GM06990 (cell line): ENCODE measurements at regions not wholly inside any gene's neighbourhood (a gene's known extent, or its start where the extent isn't known, plus 50 kb on each side); places are given as distances from the start of the nearest gene placed in this dataset.
"Not testable (repeated sequence)": the region's sequence is repeated elsewhere in the genome, so short reads cannot be mapped to it uniquely, and the experiment has no call there.

Source experiments
- DNase-seq: peaks from one replicate; pipeline ENCODE4 v3.0.0-alpha.2; 2011; ENCODE audit not compliant: insufficient read length; ENCODE audit errors: extremely low read depth
- H3K27me3 ChIP-seq: replicated peaks from 2 replicates; pipeline ENCODE4 v1.6.0; 2011; ENCODE audit warnings: low read length; ENCODE audit not compliant: control insufficient read depth, insufficient read depth
- H3K36me3 ChIP-seq: 2 replicates; pipeline ENCODE4 v1.5.1; 2011; ENCODE audit warnings: low read length; ENCODE audit not compliant: control insufficient read depth, insufficient read depth
- H3K4me3 ChIP-seq: replicated peaks from 2 replicates; pipeline ENCODE4 v1.5.1; 2011; ENCODE audit warnings: low read depth, mild to moderate bottlenecking, control low read depth, low read length
- TF ChIP-seq, protein P1 (sequence below): IDR thresholded peaks from 2 replicates; pipeline ENCODE4 v1.5.1; 2011; ENCODE audit warnings: low read length, control low read depth, mild to moderate bottlenecking, inconsistent platforms; ENCODE audit not compliant: insufficient read depth, poor library complexity, severe bottlenecking

DNA sequence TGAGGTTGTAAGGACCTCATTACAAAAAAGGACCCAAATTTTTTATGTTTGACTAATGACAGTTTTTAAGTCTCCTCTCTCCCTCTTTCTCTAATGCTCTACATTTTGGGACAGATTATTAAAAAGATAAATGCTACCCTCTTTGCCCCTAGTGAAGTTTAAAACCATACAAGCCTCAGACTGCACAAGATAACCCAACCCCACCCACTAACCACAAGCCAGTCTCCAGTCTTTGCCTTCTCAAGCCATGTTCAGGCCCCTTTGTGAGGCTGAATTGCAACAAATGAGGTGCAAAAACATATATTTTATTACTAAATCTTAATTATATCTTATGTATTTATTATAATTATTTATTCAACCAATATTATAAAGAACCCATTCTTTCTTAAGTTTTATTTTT lies 597.2 kb upstream of the BRINP3 start:
- TF ChIP-seq, protein P1, sequence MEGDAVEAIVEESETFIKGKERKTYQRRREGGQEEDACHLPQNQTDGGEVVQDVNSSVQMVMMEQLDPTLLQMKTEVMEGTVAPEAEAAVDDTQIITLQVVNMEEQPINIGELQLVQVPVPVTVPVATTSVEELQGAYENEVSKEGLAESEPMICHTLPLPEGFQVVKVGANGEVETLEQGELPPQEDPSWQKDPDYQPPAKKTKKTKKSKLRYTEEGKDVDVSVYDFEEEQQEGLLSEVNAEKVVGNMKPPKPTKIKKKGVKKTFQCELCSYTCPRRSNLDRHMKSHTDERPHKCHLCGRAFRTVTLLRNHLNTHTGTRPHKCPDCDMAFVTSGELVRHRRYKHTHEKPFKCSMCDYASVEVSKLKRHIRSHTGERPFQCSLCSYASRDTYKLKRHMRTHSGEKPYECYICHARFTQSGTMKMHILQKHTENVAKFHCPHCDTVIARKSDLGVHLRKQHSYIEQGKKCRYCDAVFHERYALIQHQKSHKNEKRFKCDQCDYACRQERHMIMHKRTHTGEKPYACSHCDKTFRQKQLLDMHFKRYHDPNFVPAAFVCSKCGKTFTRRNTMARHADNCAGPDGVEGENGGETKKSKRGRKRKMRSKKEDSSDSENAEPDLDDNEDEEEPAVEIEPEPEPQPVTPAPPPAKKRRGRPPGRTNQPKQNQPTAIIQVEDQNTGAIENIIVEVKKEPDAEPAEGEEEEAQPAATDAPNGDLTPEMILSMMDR: no peak
- no peaks in the 10 kb centered on the region for H3K27me3 ChIP-seq
- H3K36me3 ChIP-seq: no peaks in the 10 kb centered on the region
- no peak overlapping the region for H3K4me3 ChIP-seq
- DNase-seq: no peak

DNA sequence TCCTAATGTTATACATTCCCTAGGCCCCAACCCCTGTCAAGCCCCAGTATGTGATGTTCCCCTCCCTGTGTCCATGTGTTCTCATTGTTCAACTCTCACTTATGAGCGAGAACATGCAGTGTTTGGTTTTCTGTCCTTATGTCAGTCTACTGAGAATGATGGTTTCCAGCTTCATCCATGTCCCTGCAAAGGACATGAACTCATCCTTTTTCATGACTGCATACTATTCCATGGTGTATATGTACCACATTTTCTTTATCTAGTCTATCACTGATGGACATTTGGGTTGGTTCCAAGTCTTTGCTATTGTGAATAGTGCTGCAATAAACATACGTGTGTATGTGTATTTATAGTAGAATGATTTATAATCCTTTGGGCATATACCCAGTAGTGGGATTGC lies 605.4 kb upstream of the BRINP3 start:
- not testable (repeated sequence) for H3K27me3 ChIP-seq, DNase-seq, H3K4me3 ChIP-seq, H3K36me3 ChIP-seq

DNA sequence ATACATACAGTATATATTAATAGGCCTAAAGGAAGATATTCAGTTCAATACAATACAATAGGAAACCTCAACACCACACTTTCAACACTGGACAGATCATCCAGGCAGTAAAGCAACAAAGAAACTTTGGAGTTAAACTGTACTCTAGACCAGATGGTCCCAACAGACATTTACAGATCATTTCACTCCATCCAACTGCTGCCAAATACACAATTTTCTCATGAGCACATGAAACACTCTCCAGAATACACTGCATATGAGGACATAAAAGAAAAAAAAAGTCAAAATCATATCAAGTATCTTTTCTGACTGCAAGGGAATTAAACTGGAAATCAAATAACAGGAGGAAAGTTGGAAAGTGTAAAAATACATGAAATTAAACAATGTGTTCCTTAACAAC lies 607.5 kb upstream of the BRINP3 start:
- DNase-seq: no peak
- TF ChIP-seq, protein P1: no peak
- Histone ChIP-seq H3K27me3 (no peaks in the 10 kb centered on the region), H3K4me3 (no peak overlapping the region), H3K36me3 (no peaks in the 10 kb centered on the region)

DNA sequence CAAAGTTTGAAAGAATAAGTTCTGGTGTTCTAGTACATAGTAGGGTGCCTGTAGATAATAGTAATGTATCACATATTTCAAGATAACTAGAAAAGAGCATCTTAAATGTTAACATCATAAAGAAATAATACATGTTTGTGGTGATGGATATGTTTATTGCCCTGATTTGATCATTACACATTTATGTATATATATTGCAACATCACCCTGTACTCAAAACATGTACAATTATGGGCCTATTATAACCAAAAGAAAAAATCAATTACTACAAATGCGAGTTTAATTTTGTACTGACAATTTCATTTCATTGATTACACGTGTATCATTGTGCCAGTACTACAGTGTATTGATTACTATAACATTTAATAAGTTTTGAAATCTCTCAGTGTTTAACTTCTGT lies 609.2 kb upstream of the BRINP3 start:
- TF ChIP-seq, protein P1: no peak
- no peak for DNase-seq
- no peak overlapping the region for H3K4me3 ChIP-seq
- no peaks in the 10 kb centered on the region for H3K36me3 ChIP-seq
- H3K27me3 ChIP-seq: no peaks in the 10 kb centered on the region

DNA sequence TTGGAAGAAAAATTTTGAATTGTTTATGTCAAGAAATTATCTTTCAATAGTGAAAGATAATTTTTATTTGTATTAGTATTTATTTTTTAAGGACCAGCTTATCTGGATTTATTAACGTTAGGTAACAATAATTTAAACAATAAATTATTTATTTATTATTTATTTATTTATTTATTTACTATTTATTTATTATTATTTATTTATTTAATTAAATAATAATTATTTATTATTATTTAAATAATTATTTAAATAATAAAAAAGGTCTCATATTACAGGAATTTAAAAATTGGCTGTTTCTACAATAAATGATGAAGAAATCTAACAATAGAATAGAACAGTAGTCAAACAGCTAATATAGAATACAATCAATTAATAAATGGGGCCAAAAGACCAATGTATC lies 618.7 kb upstream of the BRINP3 start:
- no peaks in the 10 kb centered on the region for H3K27me3 ChIP-seq
- no peaks in the 10 kb centered on the region for H3K36me3 ChIP-seq
- H3K4me3 ChIP-seq: no peak overlapping the region
- no peak for DNase-seq
- TF ChIP-seq, protein P1: no peak

DNA sequence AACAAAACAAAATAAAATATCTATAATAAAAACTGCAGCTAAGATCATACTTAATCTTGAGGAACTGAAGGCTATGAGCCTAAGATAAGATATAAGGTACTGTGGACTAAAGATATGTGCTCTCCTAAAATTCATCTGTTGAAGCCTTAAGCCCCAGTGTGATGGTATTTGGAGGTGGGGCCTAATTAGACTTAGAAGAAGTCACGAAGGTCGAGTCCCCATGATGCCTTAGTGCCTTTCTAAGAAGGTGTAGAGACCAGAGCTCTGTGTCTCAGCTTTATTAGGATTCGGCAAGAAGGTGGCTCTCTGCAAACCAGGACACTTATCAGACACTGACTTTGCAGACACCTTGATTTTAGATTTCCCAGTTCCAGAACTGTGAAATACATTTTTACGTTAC lies 622.0 kb upstream of the BRINP3 start:
- H3K36me3 ChIP-seq: no peaks in the 10 kb centered on the region
- TF ChIP-seq, protein P1: no peak
- DNase-seq: no peak
- no peak overlapping the region for H3K4me3 ChIP-seq
- H3K27me3 ChIP-seq: no peaks in the 10 kb centered on the region
